Neural crest cell (in vitro differentiated cells): ENCODE measurements at regions not wholly inside any gene's neighbourhood (a gene's known extent, or its start where the extent isn't known, plus 50 kb on each side); places are given as distances from the start of the nearest gene placed in this dataset.

Experiments
- DNase-seq: peaks from one replicate; pipeline ENCODE4 v3.0.0; 2021; ENCODE audit warnings: low read depth, mixed read lengths, low spot score
- H3K27ac Mint-ChIP-seq: one replicate; pipeline ENCODE4 v1.8.0; 2021; ENCODE audit warnings: mild to moderate bottlenecking, mixed read lengths; ENCODE audit not compliant: unreplicated experiment
- H3K27me3 Mint-ChIP-seq: 2 replicates; pipeline ENCODE4 v1.8.0; 2021; ENCODE audit warnings: low read depth, mild to moderate bottlenecking, mixed read lengths
- H3K36me3 Mint-ChIP-seq: 2 replicates; pipeline ENCODE4 v1.8.0; 2021; ENCODE audit warnings: low read depth, mild to moderate bottlenecking, mixed read lengths
- H3K4me1 Mint-ChIP-seq: 2 replicates; pipeline ENCODE4 v1.8.0; 2021; ENCODE audit warnings: mixed read lengths
- H3K4me3 Mint-ChIP-seq: one replicate; pipeline ENCODE4 v1.8.0; 2021; ENCODE audit warnings: mild to moderate bottlenecking, mixed read lengths
- H3K9me3 Mint-ChIP-seq: 2 replicates; pipeline ENCODE4 v1.8.0; 2021; ENCODE audit warnings: mixed read lengths
- CTCF ChIP-seq: fragments of 200-600 bp; sonication (generic); conservative IDR thresholded peaks from 2 replicates; pipeline ENCODE4 v1.5.0; 2021; ENCODE audit warnings: antibody characterized with exemption, mild to moderate bottlenecking

- Mint-ChIP-seq H3K27ac (no peak overlapping the region), H3K4me3 (no peak overlapping the region), H3K9me3 (peaks cover 3% of the 10 kb centered on the region), H3K4me1 (peaks cover 39% of the 10 kb centered on the region), H3K36me3 (peaks cover 3% of the 10 kb centered on the region), H3K27me3 (no peaks in the 10 kb centered on the region)
- no peak for TF ChIP-seq CTCF
- no peak for DNase-seq
These were observed 197.8 kb downstream of the HS3ST1 start for GRCh38 chr4:11230866-11231265.

GRCh38 chr4:11228530-11228929 is 200.2 kb downstream of the HS3ST1 start:
- Mint-ChIP-seq H3K4me3 (no peak overlapping the region), H3K4me1 (peaks cover 51% of the 10 kb centered on the region), H3K9me3 (no peaks in the 10 kb centered on the region), H3K36me3 (no peaks in the 10 kb centered on the region), H3K27ac (no peak overlapping the region), H3K27me3 (no peaks in the 10 kb centered on the region)
- no peak for TF ChIP-seq CTCF
- DNase-seq, result no peak

- H3K36me3 Mint-ChIP-seq, result no peaks in the 10 kb centered on the region
- no peaks in the 10 kb centered on the region for H3K9me3 Mint-ChIP-seq
- H3K4me3 Mint-ChIP-seq, result peak overlapping the region; percentile 61
- H3K27ac Mint-ChIP-seq, result no peak overlapping the region
- peak; percentile 8 for DNase-seq
- TF ChIP-seq CTCF, result no peak
- no peaks in the 10 kb centered on the region for H3K27me3 Mint-ChIP-seq
- peaks cover 36% of the 10 kb centered on the region for H3K4me1 Mint-ChIP-seq
These were observed 205.4 kb downstream of the HS3ST1 start for GRCh38 chr4:11223311-11223710.

- peak; percentile 41 for TF ChIP-seq CTCF
- Mint-ChIP-seq H3K27ac (no peak overlapping the region), H3K36me3 (no peaks in the 10 kb centered on the region), H3K4me1 (peaks cover 16% of the 10 kb centered on the region), H3K9me3 (no peaks in the 10 kb centered on the region), H3K4me3 (no peak overlapping the region), H3K27me3 (no peaks in the 10 kb centered on the region)
- no peak for DNase-seq
These were observed 210.0 kb downstream of the HS3ST1 start for GRCh38 chr4:11218692-11219091.

- Mint-ChIP-seq H3K27me3 (no peaks in the 10 kb centered on the region), H3K36me3 (peaks cover 1% of the 10 kb centered on the region), H3K27ac (no peak overlapping the region), H3K4me3 (no peak overlapping the region), H3K4me1 (no peaks in the 10 kb centered on the region), H3K9me3 (no peaks in the 10 kb centered on the region)
- TF ChIP-seq CTCF, result no peak
- DNase-seq, result no peak
These were observed 212.2 kb downstream of the HS3ST1 start for GRCh38 chr4:11216520-11216919.

GRCh38 chr4:11214281-11214680 is 214.4 kb downstream of the HS3ST1 start:
- Mint-ChIP-seq H3K4me1 (no peaks in the 10 kb centered on the region), H3K36me3 (peaks cover 2% of the 10 kb centered on the region), H3K27ac (no peak overlapping the region), H3K4me3 (no peak overlapping the region), H3K9me3 (no peaks in the 10 kb centered on the region), H3K27me3 (no peaks in the 10 kb centered on the region)
- no peak for TF ChIP-seq CTCF
- no peak for DNase-seq
